WTC11 (cell line): ENCODE measurements at regions not wholly inside any gene's neighbourhood (a gene's known extent, or its start where the extent isn't known, plus 50 kb on each side); places are given as distances from the start of the nearest gene placed in this dataset.

Experiments
- ATAC-seq: fragments of 200-7000 bp; cut with Tn5 transposase; 2 replicates; pipeline ENCODE4 v1.10.0; 2021; ENCODE audit warnings: mild to moderate bottlenecking, moderate library complexity
- CTCF ChIA-PET: fragments of 300-600 bp; sonication (Branson Sonifier 250); formaldehyde crosslinking; loops from one replicate; lab custom pipeline; 2021; ENCODE audit warnings: antibody characterized with exemption; lab: Charles Lee
- POLR2A ChIA-PET: fragments of 350-600 bp; sonication (Branson Sonifier 250); formaldehyde crosslinking; loops from one replicate; lab custom pipeline; 2021; ENCODE audit warnings: antibody characterized with exemption; lab: Charles Lee
- DNase-seq: peaks from one replicate; pipeline ENCODE4 v3.0.0; 2021; ENCODE audit warnings: low spot score
- H3K27ac Mint-ChIP-seq: 2 replicates; pipeline ENCODE4 v1.8.0; 2021; ENCODE audit warnings: mixed read lengths
- H3K27me3 Mint-ChIP-seq: 2 replicates; pipeline ENCODE4 v1.8.0; 2021; ENCODE audit warnings: low read depth, mild to moderate bottlenecking, moderate library complexity, mixed read lengths
- H3K36me3 Mint-ChIP-seq: 2 replicates; pipeline ENCODE4 v1.8.0; 2021; ENCODE audit warnings: mixed read lengths
- H3K4me1 Mint-ChIP-seq: 2 replicates; pipeline ENCODE4 v1.8.0; 2022; ENCODE audit warnings: mixed read lengths
- H3K4me3 Mint-ChIP-seq: 2 replicates; pipeline ENCODE4 v1.8.0; 2021; ENCODE audit warnings: mild to moderate bottlenecking, moderate library complexity, mixed read lengths
- H3K9me3 Mint-ChIP-seq: 2 replicates; pipeline ENCODE4 v1.8.0; 2021; ENCODE audit warnings: mixed read lengths
- ATF2 ChIP-seq: sonication (generic); formaldehyde crosslinking; IDR thresholded peaks from 2 replicates; pipeline ENCODE4 v1.8.1; 2022; ENCODE audit warnings: low read depth, missing genetic modification reagents, borderline replicate concordance
- E2F4 ChIP-seq: sonication (generic); formaldehyde crosslinking; IDR thresholded peaks from 2 replicates; pipeline ENCODE4 v1.8.1; 2022; ENCODE audit warnings: low read depth, mild to moderate bottlenecking, moderate library complexity, missing genetic modification reagents, borderline replicate concordance
- ELF4 ChIP-seq: sonication (generic); formaldehyde crosslinking; IDR thresholded peaks from 2 replicates; pipeline ENCODE4 v1.8.1; 2022; ENCODE audit warnings: low read depth, mild to moderate bottlenecking, moderate library complexity, missing genetic modification reagents
- ERG ChIP-seq: fragments of 250-450 bp; sonication (Bioruptor Pico); IDR thresholded peaks from 2 replicates; pipeline ENCODE4 v1.8.0; 2021; ENCODE audit warnings: mild to moderate bottlenecking
- FOXP1 ChIP-seq: sonication (generic); formaldehyde crosslinking; IDR thresholded peaks from 2 replicates; pipeline ENCODE4 v1.8.0; 2022; ENCODE audit warnings: missing genetic modification reagents, mild to moderate bottlenecking, moderate library complexity, borderline replicate concordance
- HMGA2 ChIP-seq: fragments of 250-450 bp; sonication (Bioruptor Pico); IDR thresholded peaks from 2 replicates; pipeline ENCODE4 v1.4.0; 2021; ENCODE audit warnings: mild to moderate bottlenecking, moderate library complexity
- HMGXB4 ChIP-seq: sonication (generic); formaldehyde crosslinking; IDR thresholded peaks from 2 replicates; pipeline ENCODE4 v1.8.1; 2023; ENCODE audit warnings: mild to moderate bottlenecking, moderate library complexity, missing genetic modification reagents
- IRF1 ChIP-seq: sonication (generic); formaldehyde crosslinking; IDR thresholded peaks from 2 replicates; pipeline ENCODE4 v1.8.0; 2023; ENCODE audit warnings: missing genetic modification reagents
- NR2C2 ChIP-seq: sonication (generic); formaldehyde crosslinking; IDR thresholded peaks from 2 replicates; pipeline ENCODE4 v1.8.0; 2022; ENCODE audit warnings: mild to moderate bottlenecking, missing genetic modification reagents
- RORB ChIP-seq: fragments of 250-450 bp; sonication (Bioruptor Pico); IDR thresholded peaks from 2 replicates; pipeline ENCODE4 v1.9.0; 2021; ENCODE audit warnings: mild to moderate bottlenecking
- SOX15 ChIP-seq: fragments of 250-450 bp; sonication (Bioruptor Pico); IDR thresholded peaks from 2 replicates; pipeline ENCODE4 v1.9.0; 2021; ENCODE audit warnings: mild to moderate bottlenecking
- STAT6 ChIP-seq: sonication (generic); formaldehyde crosslinking; conservative IDR thresholded peaks from 2 replicates; pipeline ENCODE4 v1.8.1; 2023; ENCODE audit warnings: mild to moderate bottlenecking, low read depth, missing genetic modification reagents, moderate library complexity
- TEAD1 ChIP-seq: sonication (generic); formaldehyde crosslinking; IDR thresholded peaks from 2 replicates; pipeline ENCODE4 v1.8.0; 2022; ENCODE audit warnings: mild to moderate bottlenecking, missing genetic modification reagents
- ZBTB43 ChIP-seq: sonication (generic); formaldehyde crosslinking; IDR thresholded peaks from 2 replicates; pipeline ENCODE4 v1.8.1; 2023; ENCODE audit warnings: mild to moderate bottlenecking, missing genetic modification reagents
- ZNF317 ChIP-seq: sonication (generic); formaldehyde crosslinking; IDR thresholded peaks from 2 replicates; pipeline ENCODE4 v1.8.1; 2023; ENCODE audit warnings: low read depth, mild to moderate bottlenecking, moderate library complexity, missing genetic modification reagents, borderline replicate concordance
- ZNF425 ChIP-seq: fragments of 250-450 bp; sonication (Bioruptor Pico); conservative IDR thresholded peaks from 2 replicates; pipeline ENCODE4 v1.9.0; 2021; ENCODE audit warnings: mild to moderate bottlenecking
- ZNF532 ChIP-seq: fragments of 250-450 bp; sonication (Bioruptor Pico); IDR thresholded peaks from 2 replicates; pipeline ENCODE4 v1.9.0; 2021; ENCODE audit warnings: mild to moderate bottlenecking, borderline replicate concordance
- ZNF671 ChIP-seq: fragments of 250-450 bp; sonication (Bioruptor Pico); IDR thresholded peaks from 2 replicates; pipeline ENCODE4 v1.8.0; 2021; ENCODE audit warnings: mild to moderate bottlenecking

GRCh38 chr6:110040716-110041115 is 62.6 kb downstream of the GPR6 start:
- TF ChIP-seq HMGXB4 (CRISPR knock-in tag) (no peak), NR2C2 (CRISPR knock-in tag) (no peak), ZBTB43 (CRISPR knock-in tag) (no peak), STAT6 (CRISPR knock-in tag) (no peak), HMGA2 (no peak), RORB (CRISPR knock-in tag) (no peak), FOXP1 (no peak), ZNF425 (CRISPR knock-in tag) (no peak), ZNF317 (CRISPR knock-in tag) (no peak), E2F4 (CRISPR knock-in tag) (no peak), IRF1 (CRISPR knock-in tag) (no peak), ATF2 (CRISPR knock-in tag) (no peak), ZNF532 (CRISPR knock-in tag) (no peak), TEAD1 (no peak), ERG (CRISPR knock-in tag) (no peak), ELF4 (CRISPR knock-in tag) (no peak), SOX15 (no peak), ZNF671 (CRISPR knock-in tag) (no peak)
- POLR2A ChIA-PET: no interaction called here

More at GRCh38 chr6:110040716-110041115, 62.6 kb downstream of the GPR6 start:
- H3K9me3 Mint-ChIP-seq: no peaks in the 10 kb centered on the region
- no peak overlapping the region for H3K4me3 Mint-ChIP-seq
- H3K36me3 Mint-ChIP-seq: no peaks in the 10 kb centered on the region
- no peak overlapping the region for H3K27ac Mint-ChIP-seq
- no peak for ATAC-seq
- DNase-seq: no peak
- peaks cover 27% of the 10 kb centered on the region for H3K4me1 Mint-ChIP-seq
- H3K27me3 Mint-ChIP-seq: no peaks in the 10 kb centered on the region
- CTCF ChIA-PET: interaction anchor here (0.9 to 6.5 kb wide), 30 partner anchors 9 to 514 kb away, joined by 3 to 124 read pairs (median 14); no protein-coding TSS in a partner anchor
